HUES48 (cell line): ENCODE measurements at regions not wholly inside any gene's neighbourhood (a gene's known extent, or its start where the extent isn't known, plus 50 kb on each side); places are given as distances from the start of the nearest gene placed in this dataset.
A peak's percentile ranks its signal among the peaks of the same experiment; 100 is the strongest.
"Not testable (repeated sequence)": the region's sequence is repeated elsewhere in the genome, so short reads cannot be mapped to it uniquely, and the experiment has no call there.

Experiments used
- H3K27ac ChIP-seq: one replicate; pipeline ENCODE4 v1.7.0; 2013; ENCODE audit warnings: low read depth, low read length, inconsistent platforms
- H3K27me3 ChIP-seq: 2 replicates; pipeline ENCODE4 v1.6.1; 2013; ENCODE audit warnings: mild to moderate bottlenecking, low read length; ENCODE audit not compliant: control insufficient read depth, insufficient read depth
- H3K36me3 ChIP-seq: 2 replicates; pipeline ENCODE4 v1.6.1; 2013; ENCODE audit warnings: low read length; ENCODE audit not compliant: control insufficient read depth, insufficient read depth
- H3K4me1 ChIP-seq: 2 replicates; pipeline ENCODE4 v1.6.1; 2013; ENCODE audit warnings: mild to moderate bottlenecking, low read length; ENCODE audit not compliant: control insufficient read depth, insufficient read depth
- H3K4me3 ChIP-seq: 2 replicates; pipeline ENCODE4 v1.5.1; 2013; ENCODE audit warnings: mild to moderate bottlenecking, low read depth, low read length
- H3K9ac ChIP-seq: 2 replicates; pipeline ENCODE4 v1.6.1; 2013; ENCODE audit warnings: mild to moderate bottlenecking, low read depth, low read length, moderate library complexity
- H3K9me3 ChIP-seq: 2 replicates; pipeline ENCODE4 v1.6.1; 2013; ENCODE audit warnings: low read length; ENCODE audit not compliant: control insufficient read depth, insufficient read depth

DNA sequence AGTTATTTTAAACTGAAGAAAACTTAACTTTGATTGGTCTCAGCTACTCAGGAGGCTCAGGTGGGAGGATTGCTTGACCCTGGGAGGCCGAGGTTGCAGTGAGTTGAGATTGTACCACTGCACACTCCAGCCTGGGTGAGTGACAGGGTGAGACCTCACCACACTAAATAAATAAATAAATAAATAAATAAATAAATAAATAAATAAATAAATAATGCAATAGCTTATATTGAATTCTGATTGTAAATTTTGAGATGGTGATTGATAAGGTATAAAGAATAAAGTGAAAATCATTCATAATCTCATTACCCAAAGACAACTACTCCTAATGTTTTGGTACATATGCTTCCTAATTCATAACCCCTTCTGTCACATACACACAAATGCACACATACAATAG is 58.1 kb downstream of the TUBA3C start:
- Histone ChIP-seq H3K4me1 (no peaks in the 10 kb centered on the region), H3K9me3 (peaks cover 81% of the 10 kb centered on the region)

DNA sequence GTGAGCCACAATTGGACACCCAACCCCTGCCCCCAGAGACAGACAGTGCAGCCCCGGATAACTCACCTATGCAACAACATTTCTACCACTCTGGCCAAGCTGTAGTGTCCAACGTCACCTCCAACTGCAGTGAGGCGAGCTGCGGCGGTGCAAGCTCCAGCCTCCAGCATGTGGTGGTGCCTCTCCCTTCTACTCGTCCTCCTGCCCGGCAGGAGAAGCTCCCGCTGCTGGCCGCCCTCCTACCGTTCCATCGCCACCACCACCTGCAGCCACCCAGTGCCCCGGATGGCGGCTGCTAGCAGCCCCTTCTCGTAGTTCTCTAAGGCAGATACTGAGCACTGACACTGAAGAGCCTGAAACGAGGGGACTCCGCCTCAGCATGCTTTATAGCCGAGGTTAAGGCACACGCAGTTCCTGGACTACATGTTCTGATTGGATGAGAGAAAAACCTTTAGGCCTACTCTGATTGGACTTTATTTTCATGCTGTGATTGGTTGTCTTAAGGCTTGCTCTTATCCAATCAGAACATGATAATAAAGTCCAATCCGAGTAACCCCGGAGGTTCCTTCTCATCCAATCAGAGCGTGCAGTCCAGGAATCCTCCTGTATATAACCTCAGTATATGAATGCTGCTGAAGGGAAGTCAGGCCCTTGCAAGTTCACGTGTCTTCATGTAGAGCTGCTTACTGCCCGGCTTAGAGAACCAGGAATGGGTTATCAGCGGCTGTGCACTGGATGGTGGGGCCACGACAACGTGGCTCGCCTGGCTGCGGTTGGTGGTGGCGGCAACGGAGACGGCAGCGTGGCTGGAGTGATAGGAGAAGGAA is 63.5 kb downstream of the TUBA3C start:
- H3K9ac ChIP-seq: no peak overlapping the region
- H3K4me3 ChIP-seq: no peak overlapping the region
- H3K4me1 ChIP-seq: no peaks in the 10 kb centered on the region
- no peaks in the 10 kb centered on the region for H3K36me3 ChIP-seq
- peaks cover 82% of the 10 kb centered on the region for H3K9me3 ChIP-seq
- H3K27ac ChIP-seq: no peak overlapping the region
- no peaks in the 10 kb centered on the region for H3K27me3 ChIP-seq

More for the DNA sequence above, 58.1 kb downstream of the TUBA3C start:
- Histone ChIP-seq H3K27me3 (no peaks in the 10 kb centered on the region), H3K9ac (no peak overlapping the region), H3K27ac (no peak overlapping the region), H3K4me3 (no peak overlapping the region), H3K36me3 (no peaks in the 10 kb centered on the region)

DNA sequence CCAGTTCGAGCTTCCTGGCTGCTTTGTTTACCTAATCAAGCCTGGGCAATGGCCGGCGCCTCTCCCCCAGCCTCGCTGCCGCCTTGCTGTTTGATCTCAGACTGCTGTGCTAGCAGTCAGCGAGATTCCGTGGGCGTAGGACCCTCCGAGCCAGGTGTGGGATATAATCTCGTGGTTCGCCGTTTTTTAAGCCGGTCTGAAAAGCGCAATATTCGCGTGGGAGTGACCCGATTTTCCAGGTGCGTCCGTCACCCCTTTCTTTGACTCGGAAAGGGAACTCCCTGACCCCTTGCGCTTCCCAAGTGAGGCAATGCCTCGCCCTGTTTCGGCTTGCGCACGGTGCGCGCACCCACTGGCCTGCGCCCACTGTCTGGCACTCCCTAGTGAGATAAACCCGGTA is 72.4 kb downstream of the TUBA3C start:
- not testable (repeated sequence) for H3K36me3 ChIP-seq, H3K27me3 ChIP-seq, H3K9ac ChIP-seq, H3K4me3 ChIP-seq, H3K27ac ChIP-seq, H3K4me1 ChIP-seq
- peaks cover 43% of the 10 kb centered on the region for H3K9me3 ChIP-seq

DNA sequence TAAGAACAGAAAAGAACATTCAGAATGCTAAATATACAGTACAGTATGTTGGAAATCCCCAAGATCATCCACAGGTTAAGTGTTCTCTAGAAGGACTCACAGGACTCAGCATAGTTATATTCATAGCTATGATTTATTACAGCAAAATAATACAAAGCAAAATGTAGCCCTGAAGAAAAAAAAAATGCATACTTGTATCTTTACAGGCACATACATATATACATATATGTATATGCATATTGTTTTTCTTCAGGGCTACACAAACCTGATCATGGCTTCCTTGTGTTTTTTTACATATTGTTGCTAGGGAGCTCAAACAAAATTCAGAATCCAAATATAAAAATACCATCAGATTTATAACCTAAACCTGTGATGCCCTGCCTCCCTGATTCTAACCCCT is 78.5 kb downstream of the TUBA3C start:
- no peak overlapping the region for H3K4me3 ChIP-seq
- no peak overlapping the region for H3K27ac ChIP-seq
- no peak overlapping the region for H3K9ac ChIP-seq

DNA sequence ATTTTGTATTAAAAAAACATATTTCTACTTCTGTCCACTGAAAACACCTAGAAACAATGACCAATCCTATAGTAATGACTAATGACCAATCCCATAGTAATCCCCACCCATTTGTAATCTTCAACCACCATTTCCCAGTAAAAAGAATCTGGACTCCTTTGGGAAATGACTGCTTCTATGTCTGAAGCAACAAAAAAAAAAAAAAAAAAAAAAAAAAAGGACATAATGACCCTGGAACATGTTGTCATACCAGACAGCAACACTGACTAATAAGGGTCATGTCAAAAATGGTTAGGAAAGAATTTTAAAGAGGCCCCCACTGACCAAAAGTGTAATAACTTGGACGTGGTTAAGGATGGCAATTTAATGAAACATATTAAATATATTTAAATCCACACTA is 88.3 kb downstream of the TUBA3C start:
- H3K27ac ChIP-seq: no peak overlapping the region
- H3K4me3 ChIP-seq: no peak overlapping the region; the same call in 1 of the 2 replicates
- peaks cover 95% of the 10 kb centered on the region for H3K9me3 ChIP-seq
- H3K9ac ChIP-seq: no peak overlapping the region
- H3K27me3 ChIP-seq: no peaks in the 10 kb centered on the region
- no peaks in the 10 kb centered on the region for H3K36me3 ChIP-seq
- H3K4me1 ChIP-seq: no peaks in the 10 kb centered on the region

More for the DNA sequence above, 78.5 kb downstream of the TUBA3C start:
- Histone ChIP-seq H3K9me3 (peaks cover 46% of the 10 kb centered on the region), H3K4me1 (no peaks in the 10 kb centered on the region), H3K27me3 (no peaks in the 10 kb centered on the region), H3K36me3 (no peaks in the 10 kb centered on the region)

DNA sequence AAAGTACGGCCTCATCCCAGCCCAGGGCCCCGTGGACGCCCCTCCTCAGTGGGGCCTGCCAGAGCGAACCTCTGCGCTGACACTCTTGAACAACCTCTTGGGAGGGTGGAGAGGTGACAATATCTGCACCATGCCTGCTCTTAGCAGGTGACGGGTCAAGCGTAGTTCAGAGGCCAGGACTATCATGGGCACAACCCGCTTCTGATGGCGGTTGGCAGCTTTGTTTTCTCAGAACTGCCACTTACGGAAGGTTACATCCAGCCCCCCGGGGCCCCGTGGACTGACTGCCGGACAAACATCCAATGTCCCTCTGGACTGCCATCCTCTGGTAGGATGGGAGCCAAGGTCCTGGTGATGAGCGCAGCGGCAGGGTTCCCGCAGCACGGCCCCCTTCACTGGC is 91.1 kb downstream of the TUBA3C start:
- Histone ChIP-seq H3K27ac (no peak overlapping the region), H3K4me1 (no peaks in the 10 kb centered on the region), H3K27me3 (no peaks in the 10 kb centered on the region), H3K9ac (no peak overlapping the region), H3K4me3 (no peak overlapping the region), H3K9me3 (peaks cover 95% of the 10 kb centered on the region), H3K36me3 (no peaks in the 10 kb centered on the region)

DNA sequence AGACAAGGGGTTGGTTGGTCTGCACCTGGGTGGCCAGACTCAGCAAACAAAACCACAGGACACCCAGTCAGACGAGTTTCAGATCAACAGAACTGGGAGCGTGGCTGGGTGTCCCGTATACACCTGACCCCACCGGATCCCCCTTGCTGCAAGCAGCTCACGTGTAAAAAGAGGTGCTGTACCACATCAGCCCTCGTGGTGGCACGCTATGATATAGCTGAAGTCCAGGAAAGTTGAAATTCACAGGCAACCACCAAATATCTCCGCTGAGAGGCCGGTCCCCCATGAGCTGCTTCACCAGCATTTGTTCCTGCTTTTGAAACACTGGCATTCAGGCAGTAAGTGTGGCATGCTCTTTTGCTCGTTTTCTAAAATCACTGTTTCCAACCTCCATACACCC is 92.3 kb downstream of the TUBA3C start:
- 0 out of 2 replicates have a peak overlapping the region, but pooled peaks have one; percentile 4 for H3K4me3 ChIP-seq
- no peak overlapping the region for H3K9ac ChIP-seq
- H3K27me3 ChIP-seq: no peaks in the 10 kb centered on the region
- H3K27ac ChIP-seq: no peak overlapping the region
- no peaks in the 10 kb centered on the region for H3K36me3 ChIP-seq
- H3K9me3 ChIP-seq: peaks cover 95% of the 10 kb centered on the region
- no peaks in the 10 kb centered on the region for H3K4me1 ChIP-seq

DNA sequence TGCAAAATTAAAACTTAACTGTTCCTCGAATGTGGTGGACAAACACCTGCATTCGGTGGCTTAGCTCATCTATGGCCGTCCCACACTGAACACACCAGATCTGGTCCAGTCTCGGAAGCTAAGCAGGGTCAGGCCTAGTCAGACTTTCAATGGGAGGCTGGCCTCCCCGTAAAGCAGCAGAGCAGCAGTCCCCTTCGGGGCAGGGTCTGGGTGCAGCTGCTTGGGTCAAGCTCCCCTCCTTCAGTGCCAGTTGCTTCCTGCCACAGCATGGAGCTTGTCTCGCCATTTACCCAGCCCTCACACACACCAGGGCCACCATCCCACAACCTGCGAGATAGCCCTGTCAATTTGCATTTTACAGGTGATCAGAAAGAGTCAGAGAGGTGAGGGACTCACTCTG is 93.2 kb downstream of the TUBA3C start:
- Histone ChIP-seq H3K9me3 (peaks cover 97% of the 10 kb centered on the region), H3K27me3 (no peaks in the 10 kb centered on the region)

DNA sequence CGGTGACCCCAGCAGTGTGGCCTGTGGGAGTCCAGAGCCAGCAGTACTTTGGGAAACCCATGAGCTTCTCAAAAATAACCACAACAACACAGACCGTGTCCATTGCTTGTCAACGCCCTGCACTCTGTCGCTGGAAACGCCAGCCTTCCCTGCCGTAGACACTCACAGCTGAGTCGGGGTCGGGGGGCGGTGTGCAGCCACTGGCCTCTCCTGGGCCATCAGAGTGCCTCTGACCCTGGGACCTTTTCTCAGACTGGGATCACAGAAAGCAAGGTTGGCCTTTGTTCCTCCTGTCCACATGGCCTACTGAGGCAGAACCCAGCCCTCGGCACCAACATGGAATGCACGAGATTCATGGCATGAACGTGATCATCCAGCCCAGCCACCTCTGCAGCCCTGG is 95.7 kb downstream of the TUBA3C start:
- no peaks in the 10 kb centered on the region for H3K27me3 ChIP-seq
- H3K4me3 ChIP-seq: no peak overlapping the region
- peaks cover 98% of the 10 kb centered on the region for H3K9me3 ChIP-seq
- no peak overlapping the region for H3K9ac ChIP-seq
- no peaks in the 10 kb centered on the region for H3K4me1 ChIP-seq
- H3K36me3 ChIP-seq: no peaks in the 10 kb centered on the region
- no peak overlapping the region for H3K27ac ChIP-seq

More for the DNA sequence above, 93.2 kb downstream of the TUBA3C start:
- Histone ChIP-seq H3K36me3 (no peaks in the 10 kb centered on the region), H3K4me3 (no peak overlapping the region), H3K9ac (no peak overlapping the region), H3K4me1 (no peaks in the 10 kb centered on the region), H3K27ac (no peak overlapping the region)

DNA sequence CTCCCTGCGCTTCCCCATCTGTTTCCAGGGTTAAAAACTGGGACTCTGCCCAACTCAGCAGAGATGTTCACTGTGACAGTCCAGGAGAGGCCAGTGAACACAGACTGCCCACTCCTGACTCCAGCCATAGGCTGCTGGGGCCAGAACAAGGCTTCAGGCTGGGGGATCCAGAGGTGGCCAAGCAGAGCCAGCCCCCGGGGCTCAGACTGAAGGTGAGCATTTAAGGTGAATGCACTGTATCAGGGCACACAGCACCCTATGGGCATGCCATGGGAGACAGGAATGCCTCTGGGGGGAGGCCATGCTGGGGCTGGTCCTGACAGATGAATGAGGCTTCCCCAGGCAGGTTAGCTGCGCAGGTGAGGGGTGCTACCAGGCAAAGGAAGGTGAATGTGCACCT is 96.4 kb downstream of the TUBA3C start:
- H3K4me3 ChIP-seq: no peak overlapping the region
- H3K4me1 ChIP-seq: no peaks in the 10 kb centered on the region
- H3K9me3 ChIP-seq: peaks cover 98% of the 10 kb centered on the region
- no peaks in the 10 kb centered on the region for H3K36me3 ChIP-seq
- no peak overlapping the region for H3K27ac ChIP-seq
- H3K27me3 ChIP-seq: no peaks in the 10 kb centered on the region
- no peak overlapping the region for H3K9ac ChIP-seq

DNA sequence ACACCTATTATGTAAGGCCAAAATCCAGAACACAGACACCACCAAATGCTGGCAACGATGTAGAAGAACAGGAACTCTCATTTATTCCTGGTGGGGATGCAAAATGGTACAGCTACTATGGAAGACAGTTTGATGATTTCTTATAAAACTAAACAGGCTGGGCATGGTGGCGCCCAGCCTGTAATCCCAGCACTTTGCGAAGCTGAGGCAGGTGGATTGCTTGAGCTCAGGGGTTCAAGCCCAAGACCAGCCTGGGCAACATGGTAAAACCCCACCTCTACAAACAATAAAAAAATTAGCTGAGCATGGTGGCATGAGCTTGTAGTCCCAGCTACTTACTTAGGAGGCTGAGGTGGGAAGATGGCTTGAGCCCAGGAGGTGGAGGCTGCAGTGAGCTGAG is 98.3 kb downstream of the TUBA3C start:
- Histone ChIP-seq H3K9ac (no peak overlapping the region), H3K4me3 (no peak overlapping the region), H3K4me1 (no peaks in the 10 kb centered on the region), H3K36me3 (no peaks in the 10 kb centered on the region), H3K27ac (no peak overlapping the region), H3K9me3 (peaks cover 97% of the 10 kb centered on the region), H3K27me3 (no peaks in the 10 kb centered on the region)
